Adrenal gland (tissue), 5 donors: ENCODE measurements at regions not wholly inside any gene's neighbourhood (a gene's known extent, or its start where the extent isn't known, plus 50 kb on each side); places are given as distances from the start of the nearest gene placed in this dataset.
"Not testable (repeated sequence)": the region's sequence is repeated elsewhere in the genome, so short reads cannot be mapped to it uniquely, and the experiment has no call there.

Source experiments
- CTCF ChIP-seq, 6 experiments: fragments of 450-650 bp in 4 of 6; fragments of 200-600 bp in 2 of 6; sonication (generic) in 1 of 6; IDR thresholded peaks; 1 replicate in 5 of 6; 2 replicates in 1 of 6; pipeline versions ENCODE4 v1.5.1 to v1.8.0; 2016 to 2021; ENCODE audit warnings: antibody characterized with exemption in 6 of 6, mild to moderate bottlenecking in 2 of 6, moderate library complexity in 1 of 6
- POLR2A ChIP-seq, 2 donors: fragments of 450-650 bp; IDR thresholded peaks; one replicate each; pipeline ENCODE4 v1.6.1; 2017; ENCODE audit warnings: antibody characterized with exemption in 2 of 2, mild to moderate bottlenecking in 2 of 2, moderate library complexity in 1 of 2
- donor health status: DM: no; HTN: no; CAD: no.

DNA sequence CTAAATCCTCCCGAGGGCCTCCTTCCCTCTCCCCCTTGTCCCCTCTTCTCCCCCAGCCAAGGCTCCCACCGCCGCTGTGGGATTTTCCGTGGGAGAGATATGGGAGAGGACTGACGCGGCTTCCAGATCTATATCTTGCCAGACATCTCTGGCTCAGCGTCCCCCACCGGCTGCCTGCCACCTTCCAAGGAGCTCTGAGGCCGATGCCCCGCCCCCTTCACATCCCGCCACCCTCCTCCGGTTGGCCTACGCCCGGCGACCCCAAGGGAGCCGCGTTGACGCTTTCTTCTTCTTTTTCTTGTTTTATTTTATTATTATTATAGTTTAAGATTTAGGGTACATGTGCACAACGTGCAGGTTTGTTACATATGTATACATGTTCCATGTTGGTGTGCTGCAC, 352.2 kb upstream of the DEFB115 start:
- TF ChIP-seq CTCF, POLR2A (IDR thresholded peaks at IDR 0.05): not testable (repeated sequence)
